NT2/D1 (cell line): ENCODE measurements at regions not wholly inside any gene's neighbourhood (a gene's known extent, or its start where the extent isn't known, plus 50 kb on each side); places are given as distances from the start of the nearest gene placed in this dataset.

Source experiments
- SUZ12 ChIP-seq: IDR thresholded peaks from 2 replicates; pipeline ENCODE4 v1.6.1; 2011; ENCODE audit not compliant: insufficient read length, insufficient read depth; ENCODE audit errors: extremely low read depth
- YY1 ChIP-seq: IDR thresholded peaks from 2 replicates; pipeline ENCODE4 v1.6.1; 2011; ENCODE audit not compliant: insufficient read length, insufficient read depth
- ZNF274 ChIP-seq: IDR thresholded peaks from 2 replicates; pipeline ENCODE4 v1.6.1; 2011; ENCODE audit warnings: mild to moderate bottlenecking, low read depth, low read length

GRCh38 chr4:156118507-156119220 lies 165.0 kb upstream of the CTSO start:
- TF ChIP-seq YY1 = no peak
- no peak for TF ChIP-seq ZNF274
- no peak for TF ChIP-seq SUZ12
